Lower leg skin (tissue), 3 donors: ENCODE measurements at regions not wholly inside any gene's neighbourhood (a gene's known extent, or its start where the extent isn't known, plus 50 kb on each side); places are given as distances from the start of the nearest gene placed in this dataset.
"Not testable (repeated sequence)": the region's sequence is repeated elsewhere in the genome, so short reads cannot be mapped to it uniquely, and the experiment has no call there.

Experiments
- CTCF ChIP-seq, 3 donors: fragments of 450-650 bp; IDR thresholded peaks; one replicate each; pipeline ENCODE4 v1.5.1; 2016; ENCODE audit warnings: antibody characterized with exemption in 3 of 3, mild to moderate bottlenecking in 3 of 3, moderate library complexity in 2 of 3
- POLR2A ChIP-seq, 2 donors: fragments of 450-650 bp; IDR thresholded peaks; one replicate each; pipeline ENCODE4 v1.6.1; 2016 to 2017; ENCODE audit warnings: antibody characterized with exemption in 2 of 2, mild to moderate bottlenecking in 1 of 2, moderate library complexity in 1 of 2

DNA sequence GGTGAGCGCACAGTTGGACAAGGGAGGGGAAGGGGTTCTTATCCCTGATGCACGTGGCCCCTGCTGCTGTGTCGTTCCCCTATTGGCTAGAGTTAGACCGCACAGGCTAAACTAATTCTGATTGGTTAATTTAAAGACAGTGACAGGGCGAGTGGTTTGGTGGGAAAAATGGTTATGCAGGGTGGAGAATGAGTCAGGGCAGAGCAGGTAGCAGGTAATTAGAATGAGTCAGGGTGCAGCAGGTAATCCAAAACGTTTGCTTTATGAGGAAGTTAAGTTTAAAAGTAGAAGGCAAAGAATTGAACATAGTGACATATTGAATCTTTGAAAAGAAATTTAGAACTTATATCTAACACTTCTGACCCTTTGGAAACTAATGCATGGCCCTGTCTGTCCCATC is 240.5 kb downstream of the NUAK1 start:
- not testable (repeated sequence) for TF ChIP-seq CTCF, POLR2A (IDR thresholded peaks at IDR 0.05)
